ENCODE measurements at regions not wholly inside any gene's neighbourhood (a gene's known extent, or its start where the extent isn't known, plus 50 kb on each side); places are given as distances from the start of the nearest gene placed in this dataset.

DNA sequence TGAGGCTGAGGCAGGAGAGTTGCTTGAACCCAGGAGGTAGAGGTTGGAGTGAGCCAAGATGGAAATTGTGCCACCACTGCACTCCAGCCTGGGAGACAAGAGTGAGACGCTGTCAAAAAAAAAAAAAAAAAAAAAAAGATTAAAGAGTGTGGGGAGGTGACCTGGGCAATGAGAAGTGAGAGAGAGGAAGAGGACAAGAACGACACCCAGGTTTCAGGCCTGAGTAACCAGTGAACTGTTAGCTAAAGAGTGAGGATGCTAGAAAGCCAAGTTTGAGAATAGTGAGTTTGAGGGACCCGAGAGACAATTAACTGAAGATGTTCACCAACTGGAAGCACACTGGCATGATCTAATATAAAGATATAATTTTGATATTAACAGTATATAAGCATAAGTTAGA is 85.4 kb upstream of the TNFAIP3 start:
- no peak for TF ChIP-seq ZC3H10 (CRISPR knock-in tag; IDR thresholded peaks at IDR 0.05)
- TF ChIP-seq TOX (CRISPR knock-in tag; IDR thresholded peaks at IDR 0.05; ENCODE audit: borderline replicate concordance), result no peak
- no peak for TF ChIP-seq BACH2 (CRISPR knock-in tag; IDR thresholded peaks at IDR 0.05; ENCODE audit: borderline replicate concordance)
- TF ChIP-seq ZNF8 (CRISPR knock-in tag; IDR thresholded peaks at IDR 0.05), result no peak
- TF ChIP-seq CSRNP3 (CRISPR knock-in tag; IDR thresholded peaks at IDR 0.05), result no peak
- no peak for TF ChIP-seq PATZ1 (CRISPR knock-in tag; IDR thresholded peaks at IDR 0.05; ENCODE audit: borderline replicate concordance)
- TF ChIP-seq ZFP30 (CRISPR knock-in tag; IDR thresholded peaks at IDR 0.05), result no peak
- TF ChIP-seq ISL1 (CRISPR knock-in tag; IDR thresholded peaks at IDR 0.05), result no peak
- no peak for TF ChIP-seq ZNF70 (CRISPR knock-in tag; IDR thresholded peaks at IDR 0.05)
- no peak for TF ChIP-seq TCF4 (CRISPR knock-in tag; IDR thresholded peaks at IDR 0.05; ENCODE audit: borderline replicate concordance)
- no peak for TF ChIP-seq ESRRG (CRISPR knock-in tag; IDR thresholded peaks at IDR 0.05)
- TF ChIP-seq, protein P1, sequence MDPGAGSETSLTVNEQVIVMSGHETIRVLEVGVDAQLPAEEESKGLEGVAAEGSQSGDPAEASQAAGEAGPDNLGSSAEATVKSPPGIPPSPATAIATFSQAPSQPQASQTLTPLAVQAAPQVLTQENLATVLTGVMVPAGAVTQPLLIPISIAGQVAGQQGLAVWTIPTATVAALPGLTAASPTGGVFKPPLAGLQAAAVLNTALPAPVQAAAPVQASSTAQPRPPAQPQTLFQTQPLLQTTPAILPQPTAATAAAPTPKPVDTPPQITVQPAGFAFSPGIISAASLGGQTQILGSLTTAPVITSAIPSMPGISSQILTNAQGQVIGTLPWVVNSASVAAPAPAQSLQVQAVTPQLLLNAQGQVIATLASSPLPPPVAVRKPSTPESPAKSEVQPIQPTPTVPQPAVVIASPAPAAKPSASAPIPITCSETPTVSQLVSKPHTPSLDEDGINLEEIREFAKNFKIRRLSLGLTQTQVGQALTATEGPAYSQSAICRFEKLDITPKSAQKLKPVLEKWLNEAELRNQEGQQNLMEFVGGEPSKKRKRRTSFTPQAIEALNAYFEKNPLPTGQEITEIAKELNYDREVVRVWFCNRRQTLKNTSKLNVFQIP (CRISPR knock-in tag; IDR thresholded peaks at IDR 0.05; ENCODE audit: borderline replicate concordance, low read depth), result no peak
- no peak for TF ChIP-seq TSHZ2 (CRISPR knock-in tag; IDR thresholded peaks at IDR 0.05)
- TF ChIP-seq, protein P2, sequence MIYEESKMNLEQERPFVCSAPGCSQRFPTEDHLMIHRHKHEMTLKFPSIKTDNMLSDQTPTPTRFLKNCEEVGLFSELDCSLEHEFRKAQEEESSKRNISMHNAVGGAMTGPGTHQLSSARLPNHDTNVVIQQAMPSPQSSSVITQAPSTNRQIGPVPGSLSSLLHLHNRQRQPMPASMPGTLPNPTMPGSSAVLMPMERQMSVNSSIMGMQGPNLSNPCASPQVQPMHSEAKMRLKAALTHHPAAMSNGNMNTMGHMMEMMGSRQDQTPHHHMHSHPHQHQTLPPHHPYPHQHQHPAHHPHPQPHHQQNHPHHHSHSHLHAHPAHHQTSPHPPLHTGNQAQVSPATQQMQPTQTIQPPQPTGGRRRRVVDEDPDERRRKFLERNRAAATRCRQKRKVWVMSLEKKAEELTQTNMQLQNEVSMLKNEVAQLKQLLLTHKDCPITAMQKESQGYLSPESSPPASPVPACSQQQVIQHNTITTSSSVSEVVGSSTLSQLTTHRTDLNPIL (CRISPR knock-in tag; IDR thresholded peaks at IDR 0.05; ENCODE audit: low read depth), result no peak
- no peak for TF ChIP-seq CSDC2 (CRISPR knock-in tag; IDR thresholded peaks at IDR 0.05)
- no peak for ATAC-seq

- TF ChIP-seq OSR1 (CRISPR knock-in tag; IDR thresholded peaks at IDR 0.05) (no peak), ZNF565 (CRISPR knock-in tag; conservative IDR thresholded peaks at IDR 0.05; ENCODE audit: low read depth) (no peak), ARNTL (CRISPR knock-in tag; IDR thresholded peaks at IDR 0.05; ENCODE audit: borderline replicate concordance, low read depth) (no peak), ZC3H10 (CRISPR knock-in tag; IDR thresholded peaks at IDR 0.05) (no peak)
Measured at GRCh38 chr6:137782166-137783039, 84.7 kb upstream of the TNFAIP3 start.

DNA sequence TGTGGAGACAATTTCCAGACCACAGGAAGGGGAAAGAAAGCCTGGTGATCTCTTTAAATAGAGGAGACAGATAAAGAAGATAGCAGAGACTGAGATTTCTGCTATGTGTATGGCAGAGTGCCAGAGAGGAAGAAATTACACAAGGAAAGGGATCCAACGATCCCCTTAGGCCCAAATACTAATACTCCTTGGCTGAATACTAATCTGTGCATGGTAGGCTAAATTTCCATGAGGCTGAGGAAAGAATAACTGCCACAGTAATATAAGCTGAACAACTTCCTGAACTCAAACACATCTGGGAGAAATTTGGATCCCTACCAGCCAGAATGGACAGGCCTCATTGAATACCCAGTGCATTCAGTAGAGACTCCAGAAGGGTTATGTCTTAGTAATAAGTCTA is 83.3 kb upstream of the TNFAIP3 start:
- no peak for ATAC-seq
- TF ChIP-seq ESRRG (CRISPR knock-in tag; IDR thresholded peaks at IDR 0.05) (no peak), OSR1 (CRISPR knock-in tag; IDR thresholded peaks at IDR 0.05) (no peak), PPARA (CRISPR knock-in tag; IDR thresholded peaks at IDR 0.05; ENCODE audit: borderline replicate concordance) (no peak), RARB (CRISPR knock-in tag; IDR thresholded peaks at IDR 0.05) (no peak), CSRNP3 (CRISPR knock-in tag; IDR thresholded peaks at IDR 0.05) (no peak), ARNTL (CRISPR knock-in tag; IDR thresholded peaks at IDR 0.05; ENCODE audit: borderline replicate concordance, low read depth) (no peak), TOX (CRISPR knock-in tag; IDR thresholded peaks at IDR 0.05; ENCODE audit: borderline replicate concordance) (no peak), ZNF70 (CRISPR knock-in tag; IDR thresholded peaks at IDR 0.05) (no peak), ZNF8 (CRISPR knock-in tag; IDR thresholded peaks at IDR 0.05) (no peak), SNAI2 (CRISPR knock-in tag; IDR thresholded peaks at IDR 0.05) (no peak), BACH2 (CRISPR knock-in tag; IDR thresholded peaks at IDR 0.05; ENCODE audit: borderline replicate concordance) (no peak), CSDC2 (CRISPR knock-in tag; IDR thresholded peaks at IDR 0.05) (no peak), ISL1 (CRISPR knock-in tag; IDR thresholded peaks at IDR 0.05) (no peak)
- TF ChIP-seq, protein P1 (CRISPR knock-in tag; IDR thresholded peaks at IDR 0.05; ENCODE audit: borderline replicate concordance, low read depth), result no peak

More at GRCh38 chr6:137782166-137783039, 84.7 kb upstream of the TNFAIP3 start:
- no peak for ATAC-seq
